Stimulated activated CD8-positive, alpha-beta memory T cell treated with anti-CD3 and anti-CD28 coated beads, Interleukin-12 subunit alpha, Interleukin-12 subunit beta, amount 100 ng/mL, for 1 hour (primary cell): ENCODE measurements at regions not wholly inside any gene's neighbourhood (a gene's known extent, or its start where the extent isn't known, plus 50 kb on each side); places are given as distances from the start of the nearest gene placed in this dataset.
"Not testable (repeated sequence)": the region's sequence is repeated elsewhere in the genome, so short reads cannot be mapped to it uniquely, and the experiment has no call there.

ENCODE experiments used
- DNase-seq: peaks from one replicate; pipeline ENCODE4 v3.0.0-alpha.2; 2020; ENCODE audit warnings: low read depth

- no peak for DNase-seq
Measured at GRCh38 chr7:106749165-106749564, 88.2 kb upstream of the CCDC71L start.

GRCh38 chr7:106750773-106751172 lies 89.8 kb upstream of the CCDC71L start:
- no peak for DNase-seq

- DNase-seq = no peak
Measured at GRCh38 chr7:106752367-106752766, 91.4 kb upstream of the CCDC71L start.

- DNase-seq = not testable (repeated sequence)
Measured at GRCh38 chr7:106755024-106755423, 94.1 kb upstream of the CCDC71L start.

- no peak for DNase-seq
Measured at GRCh38 chr7:106755641-106756040, 94.7 kb upstream of the CCDC71L start.

DNA sequence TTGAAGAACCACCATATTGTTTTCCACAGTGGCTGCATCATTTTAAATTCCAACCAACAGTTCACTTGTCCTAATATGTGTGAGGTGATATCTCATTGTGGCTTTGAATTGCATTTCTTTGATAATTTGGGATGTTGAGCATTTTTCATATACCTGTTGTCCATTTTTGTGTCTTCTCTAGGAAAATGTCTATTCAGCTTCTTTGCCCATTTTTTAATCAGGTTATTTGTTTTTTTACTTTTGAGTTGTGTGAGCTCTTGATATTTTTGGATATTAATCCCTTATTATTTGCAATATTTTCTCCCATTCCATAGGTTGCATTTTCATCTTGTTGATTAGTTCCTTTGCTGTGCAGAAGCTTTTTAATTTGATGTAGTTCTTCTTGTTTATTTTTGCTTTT lies 95.1 kb upstream of the CCDC71L start:
- DNase-seq = no peak

GRCh38 chr7:106756884-106757283 lies 95.9 kb upstream of the CCDC71L start:
- no peak for DNase-seq

GRCh38 chr7:106757846-106758245 lies 96.9 kb upstream of the CCDC71L start:
- DNase-seq = no peak

- not testable (repeated sequence) for DNase-seq
Measured at GRCh38 chr7:106762845-106763244, 101.9 kb upstream of the CCDC71L start.

- DNase-seq = no peak
Measured at GRCh38 chr7:106763717-106764116, 101.4 kb upstream of the PIK3CG start.

- DNase-seq = no peak
Measured at GRCh38 chr7:106765727-106766355, 99.2 kb upstream of the PIK3CG start.

DNA sequence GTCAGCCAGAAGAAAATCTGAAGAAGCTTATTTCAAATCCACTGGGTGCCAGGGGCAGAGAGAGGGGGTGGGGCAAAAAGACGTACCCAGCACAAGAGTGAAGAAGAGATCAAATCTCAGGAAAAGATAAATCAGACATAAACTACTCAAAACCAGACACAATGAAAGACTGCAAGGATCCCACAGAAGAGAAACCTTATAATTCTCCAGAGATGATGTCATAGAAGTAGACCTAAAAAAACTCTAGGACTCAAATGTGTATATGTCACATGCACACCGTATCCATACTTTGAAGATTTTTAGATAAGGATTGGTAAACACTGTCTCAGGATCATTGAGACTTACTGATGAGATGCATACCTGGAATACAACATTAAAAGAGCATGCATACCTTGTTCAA lies 98.5 kb upstream of the PIK3CG start:
- DNase-seq = no peak

DNA sequence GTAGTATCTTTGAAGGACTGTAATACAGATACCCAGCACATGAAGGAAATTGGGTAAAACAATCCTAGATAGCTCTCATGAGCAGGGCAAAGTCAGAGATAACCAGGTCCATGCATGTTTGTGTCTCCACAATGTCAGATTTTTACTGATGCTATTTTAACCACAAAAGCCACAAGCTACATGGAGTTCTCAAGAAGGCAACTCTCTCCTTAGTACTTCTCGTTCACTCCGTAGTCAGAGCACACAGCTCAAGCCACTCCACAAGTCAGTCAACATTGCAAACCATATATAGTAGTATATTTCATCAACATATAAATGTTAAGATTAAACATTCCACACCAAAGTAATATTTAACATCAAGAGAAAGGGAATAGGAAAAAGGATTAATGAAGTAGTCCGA lies 98.0 kb upstream of the PIK3CG start:
- no peak for DNase-seq

DNA sequence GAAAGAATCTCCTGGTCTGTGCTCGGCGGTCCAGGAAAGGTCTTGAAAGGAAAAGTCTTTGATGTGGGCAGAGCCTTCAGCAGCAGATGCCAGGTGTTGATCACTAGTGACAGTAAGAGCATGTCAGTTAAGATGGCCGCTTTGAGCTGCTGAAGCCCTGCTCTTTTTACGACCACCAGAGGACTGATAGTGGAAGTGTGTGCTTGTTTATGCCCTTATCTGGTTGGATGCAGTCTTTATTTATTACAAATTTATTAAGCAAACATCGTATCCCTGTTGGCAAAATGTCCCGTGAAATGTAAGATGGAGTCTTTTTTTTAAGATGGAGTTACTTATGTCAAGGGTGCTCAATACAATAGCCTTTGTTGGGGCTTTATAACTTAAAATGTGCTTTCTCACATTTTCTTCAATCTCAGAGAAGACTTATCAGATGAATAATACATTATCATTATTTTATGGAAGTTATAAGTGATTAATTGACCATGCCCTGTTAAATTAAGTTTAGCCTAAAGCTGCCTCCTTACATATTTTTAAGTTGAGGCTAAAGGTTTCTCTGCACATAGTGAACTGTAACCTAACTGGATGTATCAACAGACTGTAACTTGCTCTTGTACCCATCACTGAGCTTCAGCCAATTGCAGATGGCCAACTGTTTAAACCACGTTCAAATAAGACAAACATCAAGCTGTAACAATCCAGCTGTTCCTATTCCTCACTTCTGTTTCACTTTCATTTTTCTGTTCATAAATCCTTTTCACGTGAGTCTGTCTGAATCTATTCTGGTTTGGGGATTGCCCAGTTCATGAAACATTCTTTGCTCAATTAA lies 97.4 kb upstream of the PIK3CG start:
- DNase-seq = no peak

DNA sequence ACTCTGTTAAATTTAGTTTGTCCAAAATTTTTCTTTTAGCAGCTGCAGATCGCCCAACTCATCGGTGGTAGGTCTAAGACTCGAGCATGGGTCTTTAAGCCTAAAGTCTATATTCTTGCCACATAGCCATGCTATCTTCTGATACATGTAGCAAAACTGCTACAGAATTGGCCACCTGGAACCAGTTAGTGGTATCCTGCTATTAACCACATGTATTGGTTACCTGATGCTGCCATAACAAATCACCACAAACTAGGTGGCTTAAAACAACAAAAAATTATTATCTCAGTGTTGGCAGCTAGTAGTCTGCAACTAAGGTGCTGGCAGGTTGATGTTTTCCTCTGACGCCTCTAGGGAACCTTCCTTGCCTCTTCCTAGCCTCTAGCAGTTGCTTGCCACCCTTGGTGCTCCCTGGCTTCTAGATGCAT lies 96.7 kb upstream of the PIK3CG start:
- DNase-seq = no peak

- no peak for DNase-seq
Measured at GRCh38 chr7:106770191-106770590, 94.9 kb upstream of the PIK3CG start.

DNA sequence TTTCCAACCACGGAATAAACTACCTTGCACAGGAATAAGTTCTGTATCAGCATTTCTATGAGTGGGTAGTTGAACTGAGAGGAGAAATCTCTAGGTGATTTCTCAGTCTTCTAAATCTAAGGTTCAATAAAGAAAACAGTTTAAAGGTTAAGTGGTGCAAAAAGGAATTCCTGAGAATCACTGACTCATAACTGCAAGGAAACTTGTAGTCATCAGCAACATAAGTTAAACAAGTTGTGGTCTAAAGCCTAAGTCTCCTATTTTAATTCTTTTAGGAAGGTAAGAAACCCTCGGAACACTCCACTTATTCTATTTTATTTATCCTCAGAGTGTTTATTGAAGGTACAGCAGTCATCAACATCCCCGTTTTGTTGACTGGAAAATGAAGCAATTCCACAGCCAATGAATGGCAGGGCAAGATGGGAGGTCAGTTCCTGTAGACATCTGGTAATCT lies 92.4 kb upstream of the PIK3CG start:
- DNase-seq = no peak

DNA sequence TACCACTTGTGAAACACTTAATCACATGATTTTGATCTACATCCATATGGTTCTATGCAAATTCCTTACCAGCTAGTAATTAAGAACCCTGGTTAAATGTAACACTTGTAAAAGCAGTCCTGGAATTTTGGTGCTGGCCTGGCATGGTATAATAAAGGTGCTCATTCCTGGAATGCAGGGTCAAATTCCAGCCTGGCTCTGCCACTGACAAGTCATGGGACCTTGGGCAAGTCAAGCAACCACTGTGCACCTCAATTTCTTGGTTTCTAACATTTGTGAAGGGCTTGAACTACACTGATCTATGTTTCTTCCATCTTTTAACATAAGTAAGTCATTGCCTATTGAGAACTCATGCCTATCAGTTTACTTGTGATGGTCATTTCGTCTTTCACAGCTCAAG lies 91.9 kb upstream of the PIK3CG start:
- DNase-seq = no peak

DNA sequence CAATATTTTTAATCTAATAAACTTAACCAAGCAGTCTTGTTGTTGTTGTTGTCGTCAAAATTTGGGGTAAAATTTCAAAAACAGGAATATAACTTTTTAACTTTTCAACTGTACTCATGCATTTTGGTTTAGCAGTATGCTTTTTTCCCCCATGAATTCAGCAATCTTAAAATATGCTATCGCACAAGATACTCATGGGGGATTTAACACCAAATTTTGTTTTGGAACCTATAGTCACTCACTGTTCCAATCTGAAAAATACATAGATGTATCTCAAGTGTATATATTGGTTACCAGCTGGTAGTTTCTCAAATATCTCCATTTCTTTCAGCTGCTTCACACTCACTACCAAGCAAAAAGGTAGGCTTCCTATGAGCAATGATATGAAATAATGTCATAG lies 91.4 kb upstream of the PIK3CG start:
- no peak for DNase-seq

DNA sequence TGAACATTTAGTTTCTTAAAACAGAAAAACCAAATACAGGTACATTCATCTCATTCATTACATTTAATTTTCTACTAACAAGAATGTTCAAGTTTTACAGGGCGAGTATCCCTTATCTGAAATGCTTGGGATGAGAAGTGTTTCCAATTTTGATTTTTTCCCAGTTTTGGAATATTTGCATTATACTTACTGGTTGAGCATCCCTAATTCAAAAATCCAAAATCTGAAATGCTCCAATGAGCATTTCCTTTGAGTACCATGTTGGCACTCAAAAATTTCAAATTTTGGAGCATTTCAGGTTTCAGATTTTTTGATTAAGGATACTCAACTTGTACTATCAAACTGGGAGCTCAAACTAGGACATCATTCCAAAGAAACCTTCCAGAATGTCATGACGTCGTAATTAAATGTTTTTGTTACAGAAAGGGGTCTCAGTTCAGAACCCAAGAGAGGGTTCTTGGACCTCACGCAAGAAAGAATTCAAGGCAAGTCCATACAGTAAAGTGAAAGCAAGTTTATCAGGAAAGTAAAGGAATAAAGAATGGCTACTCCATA lies 90.8 kb upstream of the PIK3CG start:
- no peak for DNase-seq

- DNase-seq = no peak
Measured at GRCh38 chr7:106774768-106775551, 90.1 kb upstream of the PIK3CG start.

GRCh38 chr7:106775552-106775936 lies 89.5 kb upstream of the PIK3CG start:
- DNase-seq = no peak
